HFFc6 (cell line): ENCODE measurements at regions not wholly inside any gene's neighbourhood (a gene's known extent, or its start where the extent isn't known, plus 50 kb on each side); places are given as distances from the start of the nearest gene placed in this dataset.

Experiments
- DNase-seq: peaks from one replicate; pipeline ENCODE4 v3.0.0-alpha.2; 2018
- H3K27ac Mint-ChIP-seq: 2 replicates; pipeline ENCODE4 v1.8.0; 2020; ENCODE audit warnings: mild to moderate bottlenecking, mixed read lengths
- H3K27me3 Mint-ChIP-seq: 2 replicates; pipeline ENCODE4 v1.8.0; 2021; ENCODE audit warnings: mild to moderate bottlenecking, moderate library complexity, mixed read lengths; ENCODE audit not compliant: insufficient read depth
- H3K36me3 Mint-ChIP-seq: 2 replicates; pipeline ENCODE4 v1.8.0; 2021; ENCODE audit warnings: low read depth, mixed read lengths
- H3K4me1 Mint-ChIP-seq: 2 replicates; pipeline ENCODE4 v1.8.0; 2020; ENCODE audit warnings: low read depth, mixed read lengths
- H3K4me3 Mint-ChIP-seq: 2 replicates; pipeline ENCODE4 v1.8.0; 2020; ENCODE audit warnings: mild to moderate bottlenecking, moderate library complexity, mixed read lengths
- H3K9me3 Mint-ChIP-seq: 2 replicates; pipeline ENCODE4 v1.8.0; 2020; ENCODE audit warnings: mild to moderate bottlenecking, mixed read lengths
- TF ChIP-seq, protein P1 (sequence below): fragments of 200-600 bp; sonication (generic); IDR thresholded peaks from 2 replicates; pipeline ENCODE4 v1.5.0; 2021; ENCODE audit warnings: antibody characterized with exemption, mild to moderate bottlenecking

DNA sequence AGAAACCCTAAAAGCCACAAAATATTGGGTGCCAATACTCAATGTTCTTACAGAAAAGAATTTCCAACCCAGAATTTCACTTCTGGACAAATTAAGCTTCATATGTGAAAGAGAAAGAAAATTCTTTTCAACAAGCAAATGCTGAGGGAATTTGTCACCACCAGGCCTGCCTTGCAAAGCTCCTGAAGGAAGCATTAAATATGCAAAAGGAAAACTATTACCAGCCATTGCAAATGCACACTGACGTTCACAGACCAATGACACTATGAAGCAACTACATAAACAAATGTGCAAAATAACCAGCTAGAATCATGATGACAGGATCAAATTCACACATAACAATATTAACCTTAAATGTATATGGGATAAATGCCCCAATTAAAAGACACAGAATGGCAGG lies 187.9 kb upstream of the BTBD3 start:
- H3K4me3 Mint-ChIP-seq, result no peak overlapping the region
- TF ChIP-seq, protein P1, sequence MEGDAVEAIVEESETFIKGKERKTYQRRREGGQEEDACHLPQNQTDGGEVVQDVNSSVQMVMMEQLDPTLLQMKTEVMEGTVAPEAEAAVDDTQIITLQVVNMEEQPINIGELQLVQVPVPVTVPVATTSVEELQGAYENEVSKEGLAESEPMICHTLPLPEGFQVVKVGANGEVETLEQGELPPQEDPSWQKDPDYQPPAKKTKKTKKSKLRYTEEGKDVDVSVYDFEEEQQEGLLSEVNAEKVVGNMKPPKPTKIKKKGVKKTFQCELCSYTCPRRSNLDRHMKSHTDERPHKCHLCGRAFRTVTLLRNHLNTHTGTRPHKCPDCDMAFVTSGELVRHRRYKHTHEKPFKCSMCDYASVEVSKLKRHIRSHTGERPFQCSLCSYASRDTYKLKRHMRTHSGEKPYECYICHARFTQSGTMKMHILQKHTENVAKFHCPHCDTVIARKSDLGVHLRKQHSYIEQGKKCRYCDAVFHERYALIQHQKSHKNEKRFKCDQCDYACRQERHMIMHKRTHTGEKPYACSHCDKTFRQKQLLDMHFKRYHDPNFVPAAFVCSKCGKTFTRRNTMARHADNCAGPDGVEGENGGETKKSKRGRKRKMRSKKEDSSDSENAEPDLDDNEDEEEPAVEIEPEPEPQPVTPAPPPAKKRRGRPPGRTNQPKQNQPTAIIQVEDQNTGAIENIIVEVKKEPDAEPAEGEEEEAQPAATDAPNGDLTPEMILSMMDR, result no peak
- no peak overlapping the region for H3K27ac Mint-ChIP-seq
- H3K36me3 Mint-ChIP-seq, result no peaks in the 10 kb centered on the region
- peaks cover 5% of the 10 kb centered on the region for H3K27me3 Mint-ChIP-seq
- DNase-seq, result no peak
- no peaks in the 10 kb centered on the region; the same call in 1 of the 2 replicates for H3K9me3 Mint-ChIP-seq
- no peaks in the 10 kb centered on the region for H3K4me1 Mint-ChIP-seq

DNA sequence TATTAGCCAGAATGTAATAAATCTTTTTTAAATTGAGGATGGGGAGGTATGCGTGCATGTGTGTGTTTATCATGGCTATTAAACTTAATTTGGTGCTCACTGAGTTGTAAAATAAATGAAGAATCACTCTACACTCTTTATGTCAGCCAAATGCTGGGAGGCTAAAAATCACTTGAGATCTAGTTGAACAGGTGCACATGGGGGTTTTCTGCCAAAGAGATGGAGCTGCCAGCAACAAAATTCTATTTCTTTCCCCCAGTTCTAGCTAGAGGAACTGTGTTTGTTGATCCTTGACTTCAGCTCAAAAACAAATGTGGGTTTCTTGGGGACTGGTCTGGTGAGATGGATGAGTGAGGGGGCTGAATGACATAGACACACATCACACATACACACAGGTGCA lies 183.3 kb upstream of the BTBD3 start:
- Mint-ChIP-seq H3K9me3 (no peaks in the 10 kb centered on the region; the same call in 1 of the 2 replicates), H3K4me1 (no peaks in the 10 kb centered on the region), H3K4me3 (no peak overlapping the region), H3K27ac (no peak overlapping the region), H3K27me3 (peaks cover 8% of the 10 kb centered on the region; the same call in 1 of the 2 replicates), H3K36me3 (no peaks in the 10 kb centered on the region)
- TF ChIP-seq, protein P1, result no peak
- no peak for DNase-seq

DNA sequence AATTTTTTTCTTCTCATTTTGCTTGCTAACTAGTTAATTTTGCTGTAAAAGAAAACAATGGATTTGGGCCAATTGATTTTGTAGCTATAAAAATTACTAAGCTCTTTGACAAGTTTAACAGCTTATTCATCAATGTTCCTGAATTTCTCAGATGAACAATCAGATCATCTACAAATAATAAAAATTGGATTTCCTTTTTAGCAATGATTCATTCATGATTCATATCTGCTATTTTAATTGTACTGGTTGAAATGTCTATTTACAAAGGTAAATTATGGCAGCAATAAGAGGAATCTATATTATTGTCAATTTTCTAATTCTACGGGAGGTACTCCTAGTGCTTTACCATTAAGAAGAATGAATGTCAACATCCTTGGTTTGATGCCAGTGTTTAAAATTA lies 178.8 kb upstream of the BTBD3 start:
- no peak for DNase-seq
- Mint-ChIP-seq H3K27ac (no peak overlapping the region), H3K4me1 (no peaks in the 10 kb centered on the region), H3K27me3 (peaks cover 5% of the 10 kb centered on the region; the same call in 1 of the 2 replicates), H3K36me3 (no peaks in the 10 kb centered on the region), H3K4me3 (no peak overlapping the region), H3K9me3 (no peaks in the 10 kb centered on the region; the same call in 1 of the 2 replicates)
- TF ChIP-seq, protein P1, result no peak

DNA sequence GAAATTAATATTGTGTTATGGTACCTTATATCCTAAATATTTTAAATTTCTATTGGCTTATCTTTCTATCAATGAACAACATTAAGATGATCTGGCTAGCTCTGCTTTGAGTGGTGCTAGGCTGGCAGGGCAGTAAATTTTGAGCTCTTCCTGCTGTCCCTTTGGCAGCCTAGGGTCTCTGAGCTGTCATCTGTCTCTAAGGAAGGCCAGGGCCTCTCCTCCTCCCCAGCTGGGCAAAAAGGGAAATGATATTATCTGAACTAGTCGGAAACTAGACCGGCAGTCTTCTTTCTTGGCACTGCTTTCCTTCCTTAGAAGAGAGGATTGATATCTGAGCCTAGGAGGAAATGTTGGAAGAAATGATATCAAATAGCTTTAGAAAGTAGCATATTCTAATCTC lies 176.7 kb upstream of the BTBD3 start:
- no peaks in the 10 kb centered on the region for H3K4me1 Mint-ChIP-seq

DNA sequence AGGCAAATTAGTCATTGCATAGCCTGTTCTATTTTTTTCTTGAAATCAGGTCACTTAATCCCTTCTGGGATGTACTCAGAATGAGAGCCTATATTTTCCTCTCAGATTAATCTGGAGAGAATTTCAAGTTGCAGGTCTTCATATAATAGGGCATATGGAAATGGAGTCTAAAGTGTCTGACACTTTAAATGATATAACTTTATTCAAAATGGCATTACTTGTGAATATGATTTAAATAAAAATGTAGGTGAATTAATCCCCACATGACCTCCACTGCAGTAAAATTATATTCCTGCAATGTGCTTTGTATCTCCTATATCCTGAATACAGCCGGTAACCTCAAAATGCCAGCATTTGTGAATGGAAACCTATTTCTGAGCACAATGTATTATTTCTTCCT lies 172.5 kb upstream of the BTBD3 start:
- H3K36me3 Mint-ChIP-seq, result no peaks in the 10 kb centered on the region
- H3K27ac Mint-ChIP-seq, result no peak overlapping the region
- TF ChIP-seq, protein P1, result no peak
- H3K9me3 Mint-ChIP-seq, result no peaks in the 10 kb centered on the region
- no peaks in the 10 kb centered on the region for H3K4me1 Mint-ChIP-seq
- DNase-seq, result no peak
- no peak overlapping the region for H3K4me3 Mint-ChIP-seq
- peaks cover 6% of the 10 kb centered on the region; the same call in 1 of the 2 replicates for H3K27me3 Mint-ChIP-seq

More for the DNA sequence above, 176.7 kb upstream of the BTBD3 start:
- DNase-seq, result no peak
- Mint-ChIP-seq H3K36me3 (no peaks in the 10 kb centered on the region), H3K4me3 (no peak overlapping the region), H3K27ac (no peak overlapping the region), H3K9me3 (no peaks in the 10 kb centered on the region), H3K27me3 (peaks cover under 1% of the 10 kb centered on the region; the same call in 1 of the 2 replicates)
- TF ChIP-seq, protein P1, result no peak

DNA sequence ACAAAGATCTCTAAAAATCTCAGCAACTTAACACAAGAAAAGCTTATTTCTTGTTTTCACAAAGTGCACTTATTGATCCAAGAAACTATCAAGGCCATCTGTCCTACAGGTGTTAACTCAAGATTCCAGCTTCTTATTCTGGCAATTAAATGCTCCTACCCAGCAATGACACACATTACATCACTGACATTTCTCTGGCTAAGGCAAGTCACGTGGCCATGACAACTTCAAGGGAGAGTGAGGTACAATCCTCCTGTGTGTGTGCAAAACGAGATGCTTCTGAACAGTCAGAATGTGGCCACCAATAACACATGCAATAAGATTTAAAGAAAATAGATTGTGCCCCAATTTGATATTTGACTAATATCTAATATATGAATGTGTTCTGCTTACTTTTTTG lies 169.3 kb upstream of the BTBD3 start:
- DNase-seq, result no peak
- Mint-ChIP-seq H3K4me3 (no peak overlapping the region), H3K4me1 (no peaks in the 10 kb centered on the region), H3K27ac (no peak overlapping the region), H3K36me3 (no peaks in the 10 kb centered on the region), H3K9me3 (no peaks in the 10 kb centered on the region), H3K27me3 (peaks cover 6% of the 10 kb centered on the region; the same call in 1 of the 2 replicates)
- TF ChIP-seq, protein P1, result no peak
